ENCODE measurements at regions not wholly inside any gene's neighbourhood (a gene's known extent, or its start where the extent isn't known, plus 50 kb on each side); places are given as distances from the start of the nearest gene placed in this dataset.
"Not testable (repeated sequence)": the region's sequence is repeated elsewhere in the genome, so short reads cannot be mapped to it uniquely, and the experiment has no call there.

GRCh38 chr6:164045082-164045481 lies 630.6 kb downstream of the QKI start:
- TF ChIP-seq SMC3 (conservative IDR thresholded peaks at IDR 0.05; ENCODE audit: poor library complexity) (no peak), EP300 (conservative IDR thresholded peaks at IDR 0.05; ENCODE audit: poor library complexity, severe bottlenecking) (no peak), RAD21 (conservative IDR thresholded peaks at IDR 0.05) (no peak), CTCF (IDR thresholded peaks at IDR 0.05; ENCODE audit: poor library complexity, severe bottlenecking) (no peak), REST (IDR thresholded peaks at IDR 0.05; ENCODE audit: borderline replicate concordance) (no peak), TAF1 (IDR thresholded peaks at IDR 0.05; ENCODE audit: low read depth) (no peak), POLR2AphosphoS5 (IDR thresholded peaks at IDR 0.05) (no peak), EZH2 (IDR thresholded peaks at IDR 0.05; ENCODE audit: borderline replicate concordance, insufficient read depth, low read length, poor library complexity, severe bottlenecking) (no peak), MXI1 (conservative IDR thresholded peaks at IDR 0.05; ENCODE audit: poor library complexity, severe bottlenecking) (no peak)

GRCh38 chr6:164043656-164044055 lies 629.1 kb downstream of the QKI start:
- H3K27ac ChIP-seq (ENCODE audit: low read length); H3K36me3 ChIP-seq (ENCODE audit: insufficient read depth, low read length); H3K4me3 ChIP-seq (ENCODE audit: low read length); H3K9me2 ChIP-seq (ENCODE audit: insufficient read depth, low read length); H2AFZ ChIP-seq (ENCODE audit: low read depth, low read length); H4K20me1 ChIP-seq (ENCODE audit: insufficient read depth); H3K27me3 ChIP-seq (ENCODE audit: insufficient read depth, low read depth, low read length); H3K9ac ChIP-seq (ENCODE audit: low read length); H3K4me2 ChIP-seq (ENCODE audit: low read length); H3K79me2 ChIP-seq (replicated peaks; ENCODE audit: insufficient read depth, low read length); H3F3A ChIP-seq (ENCODE audit: insufficient read depth, low read length, poor library complexity, severe bottlenecking); H3K9me3 ChIP-seq (ENCODE audit: low read length): not testable (repeated sequence)

More at GRCh38 chr6:164045082-164045481, 630.6 kb downstream of the QKI start:
- no peaks in the 10 kb centered on the region for H3K9me2 ChIP-seq (ENCODE audit: insufficient read depth, low read length)
- H3K9ac ChIP-seq (ENCODE audit: low read length), result no peak overlapping the region
- H4K20me1 ChIP-seq (ENCODE audit: insufficient read depth), result no peaks in the 10 kb centered on the region
- H2AFZ ChIP-seq (ENCODE audit: low read depth, low read length), result no peak overlapping the region
- no peak overlapping the region for H3K4me2 ChIP-seq (ENCODE audit: low read length)
- no peaks in the 10 kb centered on the region for H3K9me3 ChIP-seq (ENCODE audit: low read length)
- H3K36me3 ChIP-seq (ENCODE audit: insufficient read depth, low read length), result no peaks in the 10 kb centered on the region
- H3K27me3 ChIP-seq (ENCODE audit: insufficient read depth, low read depth, low read length), result no peaks in the 10 kb centered on the region
- H3K79me2 ChIP-seq (replicated peaks; ENCODE audit: insufficient read depth, low read length), result no peaks in the 10 kb centered on the region
- no peak overlapping the region for H3K27ac ChIP-seq (ENCODE audit: low read length)
- H3F3A ChIP-seq (ENCODE audit: insufficient read depth, low read length, poor library complexity, severe bottlenecking), result no peaks in the 10 kb centered on the region
- no peak overlapping the region for H3K4me3 ChIP-seq (ENCODE audit: low read length)

- Histone ChIP-seq H3K9me3 (ENCODE audit: low read length) (no peaks in the 10 kb centered on the region), H2AFZ (ENCODE audit: low read depth, low read length) (no peak overlapping the region), H3K36me3 (ENCODE audit: insufficient read depth, low read length) (no peaks in the 10 kb centered on the region), H3F3A (ENCODE audit: insufficient read depth, low read length, poor library complexity, severe bottlenecking) (no peaks in the 10 kb centered on the region), H3K27ac (ENCODE audit: low read length) (no peak overlapping the region), H3K9ac (ENCODE audit: low read length) (no peak overlapping the region), H3K27me3 (ENCODE audit: insufficient read depth, low read depth, low read length) (no peaks in the 10 kb centered on the region), H3K4me2 (ENCODE audit: low read length) (no peak overlapping the region), H3K9me2 (ENCODE audit: insufficient read depth, low read length) (no peaks in the 10 kb centered on the region), H3K79me2 (replicated peaks; ENCODE audit: insufficient read depth, low read length) (no peaks in the 10 kb centered on the region), H4K20me1 (ENCODE audit: insufficient read depth) (no peaks in the 10 kb centered on the region), H3K4me3 (ENCODE audit: low read length) (no peak overlapping the region)
- TF ChIP-seq TAF1 (IDR thresholded peaks at IDR 0.05; ENCODE audit: low read depth) (no peak), EZH2 (IDR thresholded peaks at IDR 0.05; ENCODE audit: borderline replicate concordance, insufficient read depth, low read length, poor library complexity, severe bottlenecking) (no peak), CTCF (IDR thresholded peaks at IDR 0.05; ENCODE audit: poor library complexity, severe bottlenecking) (no peak), EP300 (conservative IDR thresholded peaks at IDR 0.05; ENCODE audit: poor library complexity, severe bottlenecking) (no peak), RAD21 (conservative IDR thresholded peaks at IDR 0.05) (no peak), MXI1 (conservative IDR thresholded peaks at IDR 0.05; ENCODE audit: poor library complexity, severe bottlenecking) (no peak), REST (IDR thresholded peaks at IDR 0.05; ENCODE audit: borderline replicate concordance) (no peak), POLR2AphosphoS5 (IDR thresholded peaks at IDR 0.05) (no peak), SMC3 (conservative IDR thresholded peaks at IDR 0.05; ENCODE audit: poor library complexity) (no peak)
These were observed 627.7 kb downstream of the QKI start for GRCh38 chr6:164042212-164042611.

Measured in neural cell (in vitro differentiated cells).